Neural progenitor cell (in vitro differentiated cells): ENCODE measurements at regions not wholly inside any gene's neighbourhood (a gene's known extent, or its start where the extent isn't known, plus 50 kb on each side); places are given as distances from the start of the nearest gene placed in this dataset.

Experiments
- CTCF ChIP-seq: fragments of 200-600 bp; sonication (generic); IDR thresholded peaks from 2 replicates; pipeline ENCODE4 v1.5.1; 2017; ENCODE audit warnings: antibody characterized with exemption, mild to moderate bottlenecking
- EZH2 ChIP-seq: fragments of 200-600 bp; sonication (generic); IDR thresholded peaks from 2 replicates; pipeline ENCODE4 v1.6.1; 2017; ENCODE audit warnings: antibody characterized with exemption, mild to moderate bottlenecking, moderate library complexity
- EZH2phosphoT487 ChIP-seq: fragments of 200-600 bp; sonication (generic); IDR thresholded peaks from 2 replicates; pipeline ENCODE4 v1.6.1; 2017; ENCODE audit warnings: antibody characterized with exemption

GRCh38 chr14:101219896-101220703 is 316.6 kb upstream of the RTL1 start:
- no peak for TF ChIP-seq EZH2
- no peak for TF ChIP-seq CTCF
- TF ChIP-seq EZH2phosphoT487 = no peak
